Mucosa of descending colon (tissue), 3 donors: ENCODE measurements at regions not wholly inside any gene's neighbourhood (a gene's known extent, or its start where the extent isn't known, plus 50 kb on each side); places are given as distances from the start of the nearest gene placed in this dataset.

Source experiments
- ATAC-seq: fragments of 200-7000 bp; cut with Tn5 transposase; one replicate; pipeline ENCODE4 v1.9.1; 2020; ENCODE audit warnings: mild to moderate bottlenecking, moderate library complexity
- DNase-seq, 3 donors: peaks; one replicate each; pipeline ENCODE4 v3.0.0-alpha.2; 2020
- H3K36me3 ChIP-seq: fragments of 200-600 bp; one replicate; pipeline ENCODE4 v1.8.0; 2021; ENCODE audit warnings: low read depth, mild to moderate bottlenecking
- H3K4me1 ChIP-seq: fragments of 200-600 bp; one replicate; pipeline ENCODE4 v1.8.0; 2021; ENCODE audit warnings: low read depth, mild to moderate bottlenecking
- H3K4me3 ChIP-seq: fragments of 200-600 bp; one replicate; pipeline ENCODE4 v1.8.0; 2021; ENCODE audit warnings: mild to moderate bottlenecking
- H3K9me3 ChIP-seq: fragments of 200-600 bp; one replicate; pipeline ENCODE4 v1.8.0; 2021; ENCODE audit warnings: mild to moderate bottlenecking
- intact Hi-C, 2 donors: fragments of 100-400 bp; cut with DNase I in 1 of 2; cut with micrococcal nuclease in 1 of 2; formaldehyde crosslinking; loops; one replicate each; pipeline versions ENCODE4 v1.11.0 to v1.11.1; 2022; cut with DNase I, micrococcal nuclease
- TF ChIP-seq, protein P1 (sequence below): fragments of 200-600 bp; IDR thresholded peaks from one replicate; pipeline ENCODE4 v1.8.0; 2022; ENCODE audit warnings: antibody characterized with exemption, mild to moderate bottlenecking
- donor health status: DM: no; HTN: no; CAD: no; lungs with moderate emphysema.
- donor health status: DM: no; HTN: no; CAD: no.
- donor health status: DM: no; HTN: yes; CAD: no.

DNA sequence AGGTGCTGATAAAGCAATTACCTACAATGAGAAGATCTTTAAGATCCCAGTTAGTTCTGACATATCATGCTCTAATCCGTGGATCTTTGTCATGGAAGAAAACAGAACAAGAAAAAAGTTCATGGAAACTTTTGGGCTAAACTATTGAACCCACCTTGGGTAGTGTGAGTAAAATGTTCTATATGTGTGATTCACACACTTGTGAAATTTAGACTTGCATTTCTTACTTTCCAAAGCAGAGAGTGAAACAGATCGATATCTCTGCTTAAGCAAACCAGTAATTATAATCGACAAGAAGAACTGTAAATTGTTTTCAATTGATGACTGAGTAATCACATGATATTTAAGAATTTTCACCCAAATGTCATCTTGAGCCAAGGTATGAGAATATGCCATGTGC, 214.2 kb downstream of the HRH4 start:
- no peaks in the 10 kb centered on the region for H3K4me1 ChIP-seq
- ATAC-seq (no peak), DNase-seq (no peak)
- H3K4me3 ChIP-seq: no peak overlapping the region
- TF ChIP-seq, protein P1, sequence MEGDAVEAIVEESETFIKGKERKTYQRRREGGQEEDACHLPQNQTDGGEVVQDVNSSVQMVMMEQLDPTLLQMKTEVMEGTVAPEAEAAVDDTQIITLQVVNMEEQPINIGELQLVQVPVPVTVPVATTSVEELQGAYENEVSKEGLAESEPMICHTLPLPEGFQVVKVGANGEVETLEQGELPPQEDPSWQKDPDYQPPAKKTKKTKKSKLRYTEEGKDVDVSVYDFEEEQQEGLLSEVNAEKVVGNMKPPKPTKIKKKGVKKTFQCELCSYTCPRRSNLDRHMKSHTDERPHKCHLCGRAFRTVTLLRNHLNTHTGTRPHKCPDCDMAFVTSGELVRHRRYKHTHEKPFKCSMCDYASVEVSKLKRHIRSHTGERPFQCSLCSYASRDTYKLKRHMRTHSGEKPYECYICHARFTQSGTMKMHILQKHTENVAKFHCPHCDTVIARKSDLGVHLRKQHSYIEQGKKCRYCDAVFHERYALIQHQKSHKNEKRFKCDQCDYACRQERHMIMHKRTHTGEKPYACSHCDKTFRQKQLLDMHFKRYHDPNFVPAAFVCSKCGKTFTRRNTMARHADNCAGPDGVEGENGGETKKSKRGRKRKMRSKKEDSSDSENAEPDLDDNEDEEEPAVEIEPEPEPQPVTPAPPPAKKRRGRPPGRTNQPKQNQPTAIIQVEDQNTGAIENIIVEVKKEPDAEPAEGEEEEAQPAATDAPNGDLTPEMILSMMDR: no peak
- intact Hi-C loops: no loop called here
- no peaks in the 10 kb centered on the region for H3K36me3 ChIP-seq
- H3K9me3 ChIP-seq: no peaks in the 10 kb centered on the region

DNA sequence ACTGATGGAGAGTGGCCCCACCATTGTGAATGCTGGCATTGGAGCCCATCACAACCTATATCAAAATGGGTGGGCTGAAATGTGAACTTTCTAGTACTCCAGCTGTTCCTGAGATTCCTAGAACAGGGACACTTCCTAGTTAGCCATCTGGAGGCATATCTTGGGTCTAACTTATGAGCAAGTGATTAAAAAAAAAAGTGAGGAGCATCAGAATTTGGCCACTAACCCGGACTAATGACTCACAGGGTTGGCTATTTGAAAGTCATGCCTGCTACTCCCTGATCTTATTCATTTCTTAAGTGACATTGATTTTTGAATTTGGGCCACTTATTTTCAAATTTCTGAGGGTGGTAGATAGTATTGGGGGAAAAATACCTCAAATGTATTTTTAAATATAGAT, 216.6 kb downstream of the HRH4 start:
- no peaks in the 10 kb centered on the region for H3K9me3 ChIP-seq
- intact Hi-C loops: no loop called here
- DNase-seq (no peak), ATAC-seq (no peak)
- H3K4me1 ChIP-seq: no peaks in the 10 kb centered on the region
- no peak overlapping the region for H3K4me3 ChIP-seq
- no peaks in the 10 kb centered on the region for H3K36me3 ChIP-seq
- TF ChIP-seq, protein P1: no peak

DNA sequence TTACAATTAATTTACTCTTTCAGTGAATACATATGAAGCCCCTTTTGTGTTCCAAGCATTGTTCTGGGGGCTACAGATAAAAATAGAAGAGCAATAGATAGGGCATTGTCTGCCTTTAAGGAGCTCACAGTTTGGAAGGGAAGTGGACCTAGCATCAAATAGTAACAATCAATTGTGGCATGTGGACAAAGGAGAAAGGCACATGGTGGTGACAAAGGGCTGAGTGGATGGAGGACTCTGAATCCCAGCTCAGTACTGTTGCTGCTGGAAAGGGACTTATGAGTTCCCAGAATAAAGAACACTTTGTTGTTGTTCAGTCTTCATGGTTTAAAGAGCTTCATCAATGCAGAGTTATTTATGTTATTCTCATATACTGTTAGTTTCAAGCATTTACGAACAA, 217.7 kb downstream of the HRH4 start:
- TF ChIP-seq, protein P1: no peak
- H3K9me3 ChIP-seq: no peaks in the 10 kb centered on the region
- H3K4me1 ChIP-seq: no peaks in the 10 kb centered on the region
- DNase-seq: no peak
- intact Hi-C loops: no loop called here
- H3K36me3 ChIP-seq: no peaks in the 10 kb centered on the region
- H3K4me3 ChIP-seq: no peak overlapping the region
- no peak for ATAC-seq

DNA sequence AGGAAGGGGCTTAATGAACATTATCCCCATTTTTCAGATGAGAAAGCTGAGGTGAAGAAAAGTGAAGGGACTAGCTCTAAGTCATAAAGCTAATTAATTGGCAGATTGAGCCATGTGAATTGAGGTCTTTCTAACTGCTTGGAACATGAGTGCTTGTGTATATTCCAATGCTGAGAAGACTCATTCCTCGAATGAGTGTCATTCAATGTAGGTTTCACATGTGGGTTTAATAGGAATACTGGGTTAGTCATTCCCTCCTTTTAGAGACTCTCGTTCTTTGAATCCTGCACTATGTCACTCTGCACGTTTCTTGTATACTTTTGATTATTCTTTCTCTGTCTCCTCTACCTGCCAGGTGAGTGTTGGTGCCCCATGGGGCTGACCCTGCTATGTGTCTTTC, 218.2 kb downstream of the HRH4 start:
- Histone ChIP-seq H3K4me1 (no peaks in the 10 kb centered on the region), H3K9me3 (no peaks in the 10 kb centered on the region), H3K36me3 (no peaks in the 10 kb centered on the region), H3K4me3 (no peak overlapping the region)
- TF ChIP-seq, protein P1: no peak
- intact Hi-C loops: no loop called here
- ATAC-seq (no peak), DNase-seq (no peak)

DNA sequence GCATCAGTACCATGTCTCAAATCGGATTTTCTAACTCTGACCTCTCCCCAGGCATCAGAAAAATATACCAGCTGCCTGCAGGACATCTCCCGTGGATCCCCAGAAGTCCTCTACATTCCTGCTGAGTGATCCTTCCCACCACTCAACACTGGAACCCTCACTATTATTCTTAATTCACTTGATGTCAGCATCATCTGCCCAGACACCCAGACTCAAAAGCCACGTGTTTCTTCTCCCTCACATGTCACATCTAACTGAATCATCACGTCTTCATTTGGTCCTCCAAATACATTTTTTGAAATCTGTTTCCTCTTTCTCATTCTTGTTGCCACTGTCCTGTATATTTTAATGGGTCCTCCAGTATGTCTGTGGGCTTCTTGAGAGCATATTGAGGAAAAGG, 218.6 kb downstream of the HRH4 start:
- Histone ChIP-seq H3K4me3 (no peak overlapping the region), H3K36me3 (no peaks in the 10 kb centered on the region), H3K4me1 (no peaks in the 10 kb centered on the region), H3K9me3 (no peaks in the 10 kb centered on the region)
- no peak for ATAC-seq
- no peak for DNase-seq
- intact Hi-C loops: no loop called here
- TF ChIP-seq, protein P1: no peak

DNA sequence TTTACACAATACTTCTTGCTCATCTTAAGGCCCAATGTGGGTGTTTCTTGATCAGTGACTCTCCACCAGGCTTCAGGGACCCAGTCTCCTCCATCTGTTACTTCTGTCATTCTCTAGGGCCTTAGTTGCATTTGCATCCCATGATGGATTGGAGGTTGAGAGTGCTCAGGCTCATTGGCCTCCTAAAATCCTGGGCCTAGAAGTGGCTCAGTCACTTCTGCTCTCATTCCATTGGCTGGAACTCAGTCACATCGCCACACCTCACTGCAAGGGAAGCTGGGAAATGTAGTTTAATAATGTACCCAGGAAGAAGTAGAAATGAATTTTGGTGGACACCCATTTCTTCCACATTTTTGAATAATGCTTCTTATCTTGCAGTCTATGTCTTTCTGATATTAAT, 223.5 kb downstream of the HRH4 start:
- Histone ChIP-seq H3K4me1 (no peaks in the 10 kb centered on the region), H3K9me3 (no peaks in the 10 kb centered on the region)
- ATAC-seq: no peak

More for the DNA sequence above, 223.5 kb downstream of the HRH4 start:
- no peak overlapping the region for H3K4me3 ChIP-seq
- intact Hi-C loops: no loop called here
- no peaks in the 10 kb centered on the region for H3K36me3 ChIP-seq
- TF ChIP-seq, protein P1: no peak
- no peak for DNase-seq
